ENCODE measurements at regions not wholly inside any gene's neighbourhood (a gene's known extent, or its start where the extent isn't known, plus 50 kb on each side); places are given as distances from the start of the nearest gene placed in this dataset.

DNA sequence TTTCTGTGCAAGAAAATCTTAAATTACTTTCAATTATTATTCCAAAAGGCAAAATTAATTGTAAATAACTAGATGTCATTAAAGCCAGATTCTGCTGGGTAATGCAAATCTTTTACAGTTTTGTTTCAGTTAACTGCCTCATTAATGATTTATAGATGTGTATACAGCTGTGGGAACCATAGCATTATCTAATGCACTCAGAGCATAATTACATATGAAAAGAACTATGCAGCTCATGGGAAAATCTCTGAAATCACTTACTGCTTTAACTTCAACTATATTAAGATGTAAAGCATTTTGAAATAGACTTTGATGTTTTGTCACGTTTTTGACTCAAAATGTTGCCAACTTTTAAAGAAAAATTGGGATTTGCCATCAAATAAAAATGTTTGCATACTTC is 630.3 kb upstream of the KLHL4 start:
- DNase-seq (ENCODE audit: low read depth), result no peak
- H3K4me3 ChIP-seq (ENCODE audit: low read depth, low read length), result no peak overlapping the region
- TF ChIP-seq, protein P1, sequence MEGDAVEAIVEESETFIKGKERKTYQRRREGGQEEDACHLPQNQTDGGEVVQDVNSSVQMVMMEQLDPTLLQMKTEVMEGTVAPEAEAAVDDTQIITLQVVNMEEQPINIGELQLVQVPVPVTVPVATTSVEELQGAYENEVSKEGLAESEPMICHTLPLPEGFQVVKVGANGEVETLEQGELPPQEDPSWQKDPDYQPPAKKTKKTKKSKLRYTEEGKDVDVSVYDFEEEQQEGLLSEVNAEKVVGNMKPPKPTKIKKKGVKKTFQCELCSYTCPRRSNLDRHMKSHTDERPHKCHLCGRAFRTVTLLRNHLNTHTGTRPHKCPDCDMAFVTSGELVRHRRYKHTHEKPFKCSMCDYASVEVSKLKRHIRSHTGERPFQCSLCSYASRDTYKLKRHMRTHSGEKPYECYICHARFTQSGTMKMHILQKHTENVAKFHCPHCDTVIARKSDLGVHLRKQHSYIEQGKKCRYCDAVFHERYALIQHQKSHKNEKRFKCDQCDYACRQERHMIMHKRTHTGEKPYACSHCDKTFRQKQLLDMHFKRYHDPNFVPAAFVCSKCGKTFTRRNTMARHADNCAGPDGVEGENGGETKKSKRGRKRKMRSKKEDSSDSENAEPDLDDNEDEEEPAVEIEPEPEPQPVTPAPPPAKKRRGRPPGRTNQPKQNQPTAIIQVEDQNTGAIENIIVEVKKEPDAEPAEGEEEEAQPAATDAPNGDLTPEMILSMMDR (IDR thresholded peaks at IDR 0.05; ENCODE audit: low read depth, low read length), result no peak
- TF ChIP-seq MAX (IDR thresholded peaks at IDR 0.05; ENCODE audit: low read depth, low read length) (no peak), POLR2A (IDR thresholded peaks at IDR 0.05; ENCODE audit: extremely low read depth, insufficient read length) (no peak), MYC (IDR thresholded peaks at IDR 0.05; ENCODE audit: low read depth, low read length) (no peak)

DNA sequence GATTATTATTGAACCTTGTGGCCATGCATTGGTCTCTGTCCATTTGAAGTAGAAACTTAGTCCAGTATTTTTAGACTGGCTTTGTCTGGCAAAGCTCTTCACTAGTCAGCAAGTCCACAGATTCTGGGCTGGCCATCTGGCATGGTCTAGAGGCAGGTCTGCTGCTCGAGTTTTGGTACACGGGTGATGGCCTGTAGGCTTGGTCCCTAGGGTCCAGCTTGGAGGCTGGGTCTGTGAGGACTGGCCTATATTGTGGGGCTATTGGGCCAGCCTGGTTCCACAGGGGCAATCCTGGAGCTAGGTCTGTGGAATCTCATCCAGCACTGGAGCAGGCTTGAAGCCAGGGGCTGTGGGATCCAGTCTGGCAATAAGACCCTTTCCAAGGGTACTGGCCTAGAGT is 607.6 kb upstream of the KLHL4 start:
- no peak overlapping the region for H3K4me3 ChIP-seq (ENCODE audit: low read depth, low read length)
- no peak for DNase-seq (ENCODE audit: low read depth)
- TF ChIP-seq MYC (IDR thresholded peaks at IDR 0.05; ENCODE audit: low read depth, low read length) (no peak), POLR2A (IDR thresholded peaks at IDR 0.05; ENCODE audit: extremely low read depth, insufficient read length) (no peak)
- TF ChIP-seq, protein P1 (IDR thresholded peaks at IDR 0.05; ENCODE audit: low read depth, low read length), result no peak

DNA sequence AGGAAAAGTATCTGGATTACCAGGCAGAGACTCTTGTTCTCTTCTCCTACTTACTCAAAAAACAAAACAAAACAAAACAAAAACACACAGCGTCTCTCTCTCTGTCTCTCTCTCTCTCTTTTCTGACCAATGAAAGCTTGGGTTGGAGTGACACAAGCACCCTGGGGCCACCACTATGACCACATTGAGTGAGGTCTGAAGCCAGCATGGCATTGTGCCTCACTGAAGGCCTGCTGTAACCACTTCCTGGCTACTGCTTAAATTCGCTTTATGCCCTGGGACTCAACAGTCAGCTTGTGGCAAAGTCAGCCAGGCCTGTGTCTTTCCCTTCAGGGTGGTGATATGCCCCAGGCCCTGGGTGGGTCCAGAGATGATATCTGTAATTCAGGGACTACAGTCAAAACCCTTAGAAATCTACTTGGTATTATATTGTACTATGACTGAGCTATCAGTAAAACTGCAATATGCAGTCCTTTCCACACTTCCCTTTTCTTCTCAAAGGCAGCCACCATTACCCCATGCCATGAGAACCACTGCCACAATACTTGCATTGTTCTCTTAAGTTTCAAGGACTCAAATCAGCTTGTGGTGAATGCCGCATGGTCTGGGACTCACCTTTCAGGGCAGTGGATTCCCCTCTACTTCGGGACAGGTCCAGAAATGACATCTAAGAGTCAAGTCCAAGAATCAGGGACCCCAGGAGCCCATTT is 606.8 kb upstream of the KLHL4 start:
- H3K4me3 ChIP-seq (ENCODE audit: low read depth, low read length), result no peak overlapping the region
- TF ChIP-seq MYC (IDR thresholded peaks at IDR 0.05; ENCODE audit: low read depth, low read length) (no peak), POLR2A (IDR thresholded peaks at IDR 0.05; ENCODE audit: extremely low read depth, insufficient read length) (no peak), MAX (IDR thresholded peaks at IDR 0.05; ENCODE audit: low read depth, low read length) (no peak)
- TF ChIP-seq, protein P1 (IDR thresholded peaks at IDR 0.05; ENCODE audit: low read depth, low read length), result no peak
- peak; percentile 7 for DNase-seq (ENCODE audit: low read depth)

GRCh38 chrX:86914569-86914968 is 603.0 kb upstream of the KLHL4 start:
- no peak overlapping the region for H3K4me3 ChIP-seq (ENCODE audit: low read depth, low read length)
- TF ChIP-seq POLR2A (IDR thresholded peaks at IDR 0.05; ENCODE audit: extremely low read depth, insufficient read length), result no peak
- TF ChIP-seq MYC (IDR thresholded peaks at IDR 0.05; ENCODE audit: low read depth, low read length), result no peak
- no peak for TF ChIP-seq MAX (IDR thresholded peaks at IDR 0.05; ENCODE audit: low read depth, low read length)
- TF ChIP-seq, protein P1 (IDR thresholded peaks at IDR 0.05; ENCODE audit: low read depth, low read length), result no peak
- DNase-seq (ENCODE audit: low read depth), result no peak

GRCh38 chrX:86917959-86918358 is 599.6 kb upstream of the KLHL4 start:
- no peak for DNase-seq (ENCODE audit: low read depth)
- no peak for TF ChIP-seq MYC (IDR thresholded peaks at IDR 0.05; ENCODE audit: low read depth, low read length)
- TF ChIP-seq, protein P1 (IDR thresholded peaks at IDR 0.05; ENCODE audit: low read depth, low read length), result no peak
- TF ChIP-seq MAX (IDR thresholded peaks at IDR 0.05; ENCODE audit: low read depth, low read length), result no peak
- no peak for TF ChIP-seq POLR2A (IDR thresholded peaks at IDR 0.05; ENCODE audit: extremely low read depth, insufficient read length)
- no peak overlapping the region for H3K4me3 ChIP-seq (ENCODE audit: low read depth, low read length)

All from NB4 (cell line).